HG03457 (cell line): ENCODE measurements at regions not wholly inside any gene's neighbourhood (a gene's known extent, or its start where the extent isn't known, plus 50 kb on each side); places are given as distances from the start of the nearest gene placed in this dataset.
"Not testable (repeated sequence)": the region's sequence is repeated elsewhere in the genome, so short reads cannot be mapped to it uniquely, and the experiment has no call there.

ENCODE experiments used
- ATAC-seq: cut with Tn5 transposase; IDR thresholded peaks from one replicate; pipeline ENCODE4 v1.9.1; 2021; ENCODE audit warnings: moderate number of reproducible peaks; ENCODE audit not compliant: unreplicated experiment

- no peak for ATAC-seq
Measured at GRCh38 chr2:144971786-144972335, 451.9 kb upstream of the ZEB2 start.

- not testable (repeated sequence) for ATAC-seq
Measured at GRCh38 chr2:144970410-144970809, 450.5 kb upstream of the ZEB2 start.

GRCh38 chr2:144969564-144969963 lies 449.6 kb upstream of the ZEB2 start:
- ATAC-seq: not testable (repeated sequence)

- no peak for ATAC-seq
Measured at GRCh38 chr2:144967961-144968360, 448.0 kb upstream of the ZEB2 start.

GRCh38 chr2:144965172-144965571 lies 445.3 kb upstream of the ZEB2 start:
- ATAC-seq: no peak

GRCh38 chr2:144963031-144963430 lies 443.1 kb upstream of the ZEB2 start:
- ATAC-seq: no peak

- no peak for ATAC-seq
Measured at GRCh38 chr2:144959416-144959815, 439.5 kb upstream of the ZEB2 start.

- ATAC-seq: no peak
Measured at GRCh38 chr2:144950899-144951560, 431.1 kb upstream of the ZEB2 start.

GRCh38 chr2:144948205-144948855 lies 428.4 kb upstream of the ZEB2 start:
- ATAC-seq: no peak

GRCh38 chr2:144947709-144948037 lies 427.8 kb upstream of the ZEB2 start:
- no peak for ATAC-seq

- ATAC-seq: no peak
Measured at GRCh38 chr2:144946263-144946662, 426.3 kb upstream of the ZEB2 start.

GRCh38 chr2:144944546-144945220 lies 424.8 kb upstream of the ZEB2 start:
- ATAC-seq: no peak

- no peak for ATAC-seq
Measured at GRCh38 chr2:144943986-144944385, 424.1 kb upstream of the ZEB2 start.

- ATAC-seq: no peak
Measured at GRCh38 chr2:144943293-144943941, 423.5 kb upstream of the ZEB2 start.

- ATAC-seq: no peak
Measured at GRCh38 chr2:144942516-144943256, 422.8 kb upstream of the ZEB2 start.

- ATAC-seq: no peak
Measured at GRCh38 chr2:144941743-144942488, 422.0 kb upstream of the ZEB2 start.

GRCh38 chr2:144939590-144939989 lies 419.7 kb upstream of the ZEB2 start:
- ATAC-seq: no peak

GRCh38 chr2:144937910-144938709 lies 418.2 kb upstream of the ZEB2 start:
- no peak for ATAC-seq

GRCh38 chr2:144937066-144937465 lies 417.1 kb upstream of the ZEB2 start:
- no peak for ATAC-seq
